K562 (cell line): ENCODE measurements at regions not wholly inside any gene's neighbourhood (a gene's known extent, or its start where the extent isn't known, plus 50 kb on each side); places are given as distances from the start of the nearest gene placed in this dataset.

ENCODE experiments used
- CHD2 ChIP-seq: IDR thresholded peaks from 2 replicates; pipeline ENCODE4 v1.6.1; 2011; ENCODE audit warnings: low read depth, low read length
- ETV6 ChIP-seq, 3 experiments: fragments of 150-350 bp in 1 of 3; sonication (generic) in 1 of 3; formaldehyde crosslinking in 1 of 3; IDR thresholded peaks; 2 replicates each; pipeline versions ENCODE4 v1.6.1 to v1.8.0; 2014 to 2022; ENCODE audit warnings: borderline replicate concordance in 2 of 3, low read depth in 2 of 3, antibody characterized with exemption in 1 of 3, low read length in 1 of 3, mild to moderate bottlenecking in 1 of 3, missing genetic modification reagents in 1 of 3
- ZNF239 ChIP-seq: fragments of 250-450 bp; sonication (Bioruptor Pico); IDR thresholded peaks from 2 replicates; pipeline ENCODE4 v1.4.0; 2020; ENCODE audit warnings: mild to moderate bottlenecking
- TF ChIP-seq, protein P1 (sequence below): sonication (generic); formaldehyde crosslinking; IDR thresholded peaks from 2 replicates; pipeline ENCODE4 v1.8.1; 2023; ENCODE audit warnings: mild to moderate bottlenecking, missing genetic modification reagents

DNA sequence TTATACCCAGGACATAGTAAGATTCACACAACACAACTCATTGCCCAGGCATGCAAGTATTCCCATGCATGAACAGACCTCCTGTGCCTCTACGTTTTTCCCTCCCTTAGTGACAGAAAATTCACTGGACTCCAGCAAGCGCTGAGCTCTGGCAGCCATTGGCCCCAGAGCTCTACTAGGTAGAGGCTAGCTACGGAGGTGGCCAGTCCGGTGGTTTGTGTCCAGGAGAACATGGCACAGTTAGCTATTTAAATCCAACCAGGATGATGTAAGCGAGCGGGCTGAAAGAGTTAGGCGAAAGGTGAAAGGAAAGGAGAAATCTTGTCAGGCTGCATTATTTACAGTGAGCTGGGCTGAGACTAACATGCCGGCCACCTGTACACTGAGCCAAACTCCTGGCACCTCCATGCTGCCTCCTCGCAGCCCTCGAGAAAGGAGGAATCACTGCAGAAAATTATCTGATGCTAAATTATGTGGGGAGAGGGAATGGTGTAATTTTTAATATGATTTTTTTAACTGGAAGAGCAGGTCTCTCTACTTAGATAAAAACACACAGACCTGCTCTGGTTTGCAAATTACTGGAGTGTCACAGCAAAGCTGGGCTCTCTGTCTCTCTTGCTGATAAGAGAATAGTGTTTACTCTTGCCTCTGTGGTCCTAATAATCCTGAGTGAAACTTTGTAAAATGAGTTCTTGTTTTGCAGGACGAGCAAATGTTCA lies 50.1 kb upstream of the ARMC2 start (continued):
- TF ChIP-seq, protein P1, sequence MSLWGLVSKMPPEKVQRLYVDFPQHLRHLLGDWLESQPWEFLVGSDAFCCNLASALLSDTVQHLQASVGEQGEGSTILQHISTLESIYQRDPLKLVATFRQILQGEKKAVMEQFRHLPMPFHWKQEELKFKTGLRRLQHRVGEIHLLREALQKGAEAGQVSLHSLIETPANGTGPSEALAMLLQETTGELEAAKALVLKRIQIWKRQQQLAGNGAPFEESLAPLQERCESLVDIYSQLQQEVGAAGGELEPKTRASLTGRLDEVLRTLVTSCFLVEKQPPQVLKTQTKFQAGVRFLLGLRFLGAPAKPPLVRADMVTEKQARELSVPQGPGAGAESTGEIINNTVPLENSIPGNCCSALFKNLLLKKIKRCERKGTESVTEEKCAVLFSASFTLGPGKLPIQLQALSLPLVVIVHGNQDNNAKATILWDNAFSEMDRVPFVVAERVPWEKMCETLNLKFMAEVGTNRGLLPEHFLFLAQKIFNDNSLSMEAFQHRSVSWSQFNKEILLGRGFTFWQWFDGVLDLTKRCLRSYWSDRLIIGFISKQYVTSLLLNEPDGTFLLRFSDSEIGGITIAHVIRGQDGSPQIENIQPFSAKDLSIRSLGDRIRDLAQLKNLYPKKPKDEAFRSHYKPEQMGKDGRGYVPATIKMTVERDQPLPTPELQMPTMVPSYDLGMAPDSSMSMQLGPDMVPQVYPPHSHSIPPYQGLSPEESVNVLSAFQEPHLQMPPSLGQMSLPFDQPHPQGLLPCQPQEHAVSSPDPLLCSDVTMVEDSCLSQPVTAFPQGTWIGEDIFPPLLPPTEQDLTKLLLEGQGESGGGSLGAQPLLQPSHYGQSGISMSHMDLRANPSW (CRISPR knock-in tag), result no peak
- TF ChIP-seq ZNF239 (no peak), ETV6 (IDR thresholded peaks at IDR 0.05; ENCODE audit: borderline replicate concordance in 1 of 2, low read depth in 2 of 2, low read length in 1 of 2) (no peak), ETV6 (CRISPR knock-in tag; IDR thresholded peaks at IDR 0.05; ENCODE audit: borderline replicate concordance) (no peak), CHD2 (no peak)
